B cell (primary cell): ENCODE measurements at regions not wholly inside any gene's neighbourhood (a gene's known extent, or its start where the extent isn't known, plus 50 kb on each side); places are given as distances from the start of the nearest gene placed in this dataset.

Source experiments
- ATAC-seq: fragments of 200-7000 bp; cut with Tn5 transposase; one replicate; pipeline ENCODE4 v1.10.0; 2021; ENCODE audit warnings: low read depth, mild to moderate bottlenecking, moderate number of reproducible peaks, moderate library complexity
- CTCF ChIA-PET: fragments of 350-600 bp; sonication (Branson Sonifier 250); formaldehyde crosslinking; loops from one replicate; lab custom pipeline; 2021; ENCODE audit warnings: antibody characterized with exemption, inconsistent platforms; lab: Charles Lee
- POLR2A ChIA-PET: fragments of 350-600 bp; sonication (Branson Sonifier 250); formaldehyde crosslinking; loops from one replicate; lab custom pipeline; 2021; ENCODE audit warnings: antibody characterized with exemption; lab: Charles Lee
- DNase-seq: peaks from one replicate; pipeline ENCODE4 v3.0.0; 2013
- H2AFZ ChIP-seq: 2 replicates; pipeline ENCODE4 v1.6.1; 2012; ENCODE audit warnings: mild to moderate bottlenecking, low read depth, low read length; ENCODE audit not compliant: insufficient read depth, poor library complexity, severe bottlenecking
- H3K27ac ChIP-seq, 2 donors: 1 replicate in 1 of 2; 2 replicates in 1 of 2; pipeline ENCODE4 v1.5.1; 2012 to 2013; ENCODE audit warnings: low read length in 2 of 2, mild to moderate bottlenecking in 2 of 2, moderate library complexity in 1 of 2
- H3K27me3 ChIP-seq, 4 experiments: fragments of 200-600 bp in 1 of 4; sonication (generic) in 1 of 4; replicated peaks in 1 of 4; 1 replicate in 2 of 4; 2 replicates in 2 of 4; pipeline versions ENCODE4 v1.6.1 to v1.7.0; 2013 to 2016; ENCODE audit warnings: low read length in 3 of 4, mild to moderate bottlenecking in 2 of 4, mixed read lengths in 1 of 4, moderate library complexity in 1 of 4; ENCODE audit not compliant: insufficient read depth in 4 of 4, control insufficient read depth in 3 of 4; ENCODE audit errors: control extremely low read depth in 1 of 4
- H3K36me3 ChIP-seq, 2 experiments: replicated peaks in 1 of 2; 1 replicate in 1 of 2; 2 replicates in 1 of 2; pipeline versions ENCODE4 v1.6.1 to v1.7.1; 2013; ENCODE audit warnings: low read length in 1 of 2; ENCODE audit not compliant: insufficient read depth in 2 of 2, control insufficient read depth in 1 of 2; ENCODE audit errors: control extremely low read depth in 1 of 2, extremely low read depth in 1 of 2
- H3K4me1 ChIP-seq, 2 donors: fragments of 200-600 bp in 1 of 2; sonication (generic) in 1 of 2; 1 replicate in 1 of 2; 2 replicates in 1 of 2; pipeline versions ENCODE4 v1.5.1 to v1.6.1; 2013 to 2017; ENCODE audit warnings: low read length in 2 of 2; ENCODE audit not compliant: control insufficient read depth in 2 of 2, insufficient read depth in 2 of 2
- H3K4me2 ChIP-seq: replicated peaks from 2 replicates; pipeline ENCODE3; 2012; ENCODE audit warnings: mild to moderate bottlenecking, low read depth, low read length; ENCODE audit not compliant: poor library complexity, severe bottlenecking
- H3K4me3 ChIP-seq, 5 experiments: fragments of 200-600 bp in 1 of 5; sonication (generic) in 1 of 5; 1 replicate in 3 of 5; 2 replicates in 2 of 5; pipeline versions ENCODE4 v1.5.1 to v1.7.0; 2011 to 2016; ENCODE audit warnings: low read length in 4 of 5, mild to moderate bottlenecking in 4 of 5, low read depth in 2 of 5, control low read depth in 1 of 5, moderate library complexity in 1 of 5; ENCODE audit not compliant: insufficient read depth in 1 of 5; ENCODE audit errors: control extremely low read depth in 1 of 5, extremely low read depth in 1 of 5
- H3K79me2 ChIP-seq: fragments of 200-600 bp; sonication (generic); one replicate; pipeline ENCODE4 v1.6.0; 2016; ENCODE audit warnings: low read length; ENCODE audit not compliant: control insufficient read depth, insufficient read depth
- H3K9ac ChIP-seq: fragments of 200-600 bp; sonication (generic); 2 replicates; pipeline ENCODE4 v1.6.1; 2017; ENCODE audit warnings: mild to moderate bottlenecking, low read length, moderate library complexity
- H3K9me3 ChIP-seq, 3 donors: one replicate each; pipeline versions ENCODE4 v1.6.1 to v1.7.1; 2013; ENCODE audit warnings: low read length in 2 of 3; ENCODE audit not compliant: control insufficient read depth in 2 of 3, insufficient read depth in 1 of 3; ENCODE audit errors: control extremely low read depth in 1 of 3
- H4K20me1 ChIP-seq: 2 replicates; pipeline ENCODE4 v1.6.0; 2012; ENCODE audit warnings: mild to moderate bottlenecking, low read length; ENCODE audit not compliant: insufficient read depth, control insufficient read depth, poor library complexity, severe bottlenecking
- H3K27ac Mint-ChIP-seq: one replicate; pipeline ENCODE4 v1.8.0; 2021; ENCODE audit warnings: mixed read lengths
- H3K27me3 Mint-ChIP-seq: one replicate; pipeline ENCODE4 v1.8.0; 2021; ENCODE audit warnings: mixed read lengths
- H3K4me1 Mint-ChIP-seq: one replicate; pipeline ENCODE4 v1.8.0; 2021; ENCODE audit warnings: mixed read lengths
- H3K4me3 Mint-ChIP-seq: one replicate; pipeline ENCODE4 v1.8.0; 2021; ENCODE audit warnings: mixed read lengths
- H3K9me3 Mint-ChIP-seq: one replicate; pipeline ENCODE4 v1.8.0; 2022; ENCODE audit warnings: mixed read lengths; ENCODE audit not compliant: insufficient read depth
- EZH2 ChIP-seq: IDR thresholded peaks from 2 replicates; pipeline ENCODE4 v1.6.1; 2012; ENCODE audit warnings: borderline replicate concordance, low read depth, mild to moderate bottlenecking, moderate library complexity, low read length; ENCODE audit not compliant: insufficient read depth, poor library complexity, severe bottlenecking
- WGBS: methylation state at CpG from one replicate; pipeline ENCODE4 v1.1.5; 2013; ENCODE audit warnings: missing lambda C conversion rate; ENCODE audit not compliant: insufficient coverage; 5-methylcytosine and 5-hydroxymethylcytosine counted together
- intact Hi-C: fragments of 100-400 bp; cut with micrococcal nuclease; formaldehyde crosslinking; loops from one replicate; pipeline ENCODE4 v1.10.0; 2022
- TF ChIP-seq, protein P1 (sequence below): fragments of 200-600 bp; IDR thresholded peaks from one replicate; pipeline ENCODE4 v1.8.0; 2022; ENCODE audit warnings: antibody characterized with exemption, mild to moderate bottlenecking

DNA sequence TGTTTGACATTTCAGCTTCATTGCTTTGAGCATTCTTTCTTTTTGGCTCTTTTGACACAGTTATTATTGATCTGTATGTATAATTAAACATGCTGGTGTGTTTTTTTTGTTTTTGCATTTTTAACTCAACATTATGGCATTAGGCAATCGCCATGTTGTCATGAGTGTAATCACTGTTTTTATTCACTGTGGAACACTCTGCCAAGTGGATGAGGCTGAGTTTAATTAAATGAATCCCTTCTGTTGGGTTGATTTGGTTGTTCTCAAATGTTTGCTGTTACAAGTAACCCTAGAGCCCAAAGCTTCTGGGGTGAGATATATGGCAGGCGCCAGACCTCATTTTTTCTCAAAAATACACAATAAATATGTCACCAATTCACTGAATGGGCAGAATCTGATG is 428.1 kb downstream of the MATN1 start:
- ATAC-seq (no peak), DNase-seq (no peak)
- no peak overlapping the region for H2AFZ ChIP-seq
- no CpG with 5 or more reads among the region's 2 CpGs for WGBS
- H3K4me2 ChIP-seq = no peak overlapping the region
- no peaks in the 10 kb centered on the region for H3K79me2 ChIP-seq
- ChIA-PET CTCF (no interaction called here), POLR2A (no interaction called here)
- no peak overlapping the region for H3K27ac ChIP-seq
- Mint-ChIP-seq H3K4me3 (no peak overlapping the region), H3K27ac (no peak overlapping the region), H3K4me1 (no peaks in the 10 kb centered on the region), H3K9me3 (no peaks in the 10 kb centered on the region), H3K27me3 (peaks cover 19% of the 10 kb centered on the region)
- no peaks in the 10 kb centered on the region for H3K4me1 ChIP-seq
- H3K9ac ChIP-seq = no peak overlapping the region
- no peak for TF ChIP-seq EZH2
- TF ChIP-seq, protein P1, sequence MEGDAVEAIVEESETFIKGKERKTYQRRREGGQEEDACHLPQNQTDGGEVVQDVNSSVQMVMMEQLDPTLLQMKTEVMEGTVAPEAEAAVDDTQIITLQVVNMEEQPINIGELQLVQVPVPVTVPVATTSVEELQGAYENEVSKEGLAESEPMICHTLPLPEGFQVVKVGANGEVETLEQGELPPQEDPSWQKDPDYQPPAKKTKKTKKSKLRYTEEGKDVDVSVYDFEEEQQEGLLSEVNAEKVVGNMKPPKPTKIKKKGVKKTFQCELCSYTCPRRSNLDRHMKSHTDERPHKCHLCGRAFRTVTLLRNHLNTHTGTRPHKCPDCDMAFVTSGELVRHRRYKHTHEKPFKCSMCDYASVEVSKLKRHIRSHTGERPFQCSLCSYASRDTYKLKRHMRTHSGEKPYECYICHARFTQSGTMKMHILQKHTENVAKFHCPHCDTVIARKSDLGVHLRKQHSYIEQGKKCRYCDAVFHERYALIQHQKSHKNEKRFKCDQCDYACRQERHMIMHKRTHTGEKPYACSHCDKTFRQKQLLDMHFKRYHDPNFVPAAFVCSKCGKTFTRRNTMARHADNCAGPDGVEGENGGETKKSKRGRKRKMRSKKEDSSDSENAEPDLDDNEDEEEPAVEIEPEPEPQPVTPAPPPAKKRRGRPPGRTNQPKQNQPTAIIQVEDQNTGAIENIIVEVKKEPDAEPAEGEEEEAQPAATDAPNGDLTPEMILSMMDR = no peak
- intact Hi-C loops = no loop called here
- H3K9me3 ChIP-seq = peaks cover 0 to 5% (median 0%) of the 10 kb centered on the region in 3 donors
- H3K27me3 ChIP-seq = no peaks in the 10 kb centered on the region
- no peak overlapping the region for H3K4me3 ChIP-seq
- H4K20me1 ChIP-seq = no peaks in the 10 kb centered on the region
- no peaks in the 10 kb centered on the region for H3K36me3 ChIP-seq

DNA sequence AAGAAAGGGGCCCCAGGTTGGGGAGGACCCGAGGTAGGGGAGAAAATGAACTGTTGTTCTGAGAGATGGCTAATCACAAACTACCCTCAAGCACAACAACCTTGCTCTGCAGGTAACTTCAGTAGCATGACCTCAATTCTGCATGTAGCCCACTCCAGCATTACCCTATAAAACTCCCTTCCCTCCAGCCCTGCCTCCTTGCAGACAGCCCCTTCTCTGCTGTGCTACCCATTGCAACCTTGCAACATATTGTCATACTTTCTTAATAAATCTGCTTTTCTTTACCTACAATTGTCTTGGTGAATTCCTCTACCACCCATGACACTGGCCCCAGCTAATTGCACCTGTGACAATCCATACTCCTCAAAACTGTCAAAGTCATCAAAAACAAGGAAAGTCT is 428.9 kb downstream of the MATN1 start:
- POLR2A ChIA-PET = no interaction called here
- peaks cover 18% of the 10 kb centered on the region for H3K27me3 Mint-ChIP-seq

More for the DNA sequence above, 428.9 kb downstream of the MATN1 start:
- Histone ChIP-seq H2AFZ (no peak overlapping the region), H3K4me2 (no peak overlapping the region), H3K4me1 (no peaks in the 10 kb centered on the region), H3K36me3 (no peaks in the 10 kb centered on the region), H3K27me3 (no peaks in the 10 kb centered on the region), H3K79me2 (no peaks in the 10 kb centered on the region), H3K27ac (no peak overlapping the region), H3K4me3 (no peak overlapping the region), H3K9me3 (peaks cover 0 to 5% (median 0%) of the 10 kb centered on the region in 3 donors), H3K9ac (no peak overlapping the region), H4K20me1 (no peaks in the 10 kb centered on the region)
- no peak overlapping the region for H3K27ac Mint-ChIP-seq
- TF ChIP-seq EZH2 = no peak
- TF ChIP-seq, protein P1 = no peak
- ATAC-seq = no peak
- no peaks in the 10 kb centered on the region for H3K9me3 Mint-ChIP-seq
- intact Hi-C loops = no loop called here
- DNase-seq = no peak
- CTCF ChIA-PET = no interaction called here
- no CpG with 5 or more reads among the region's 1 CpG for WGBS
- no peak overlapping the region for H3K4me3 Mint-ChIP-seq
- H3K4me1 Mint-ChIP-seq = no peaks in the 10 kb centered on the region
